T-helper 2 cell (primary cell): ENCODE measurements at regions not wholly inside any gene's neighbourhood (a gene's known extent, or its start where the extent isn't known, plus 50 kb on each side); places are given as distances from the start of the nearest gene placed in this dataset.

Source experiments
- DNase-seq, 5 experiments: peaks; one replicate each; pipeline versions ENCODE4 v3.0.0 to v3.0.0-alpha.2; 2012 to 2022

- DNase-seq = no peak
These were observed 191.0 kb upstream of the C1orf174 start for GRCh38 chr1:4090976-4091660.

- DNase-seq = no peak
These were observed 191.9 kb upstream of the C1orf174 start for GRCh38 chr1:4091996-4092395.

DNA sequence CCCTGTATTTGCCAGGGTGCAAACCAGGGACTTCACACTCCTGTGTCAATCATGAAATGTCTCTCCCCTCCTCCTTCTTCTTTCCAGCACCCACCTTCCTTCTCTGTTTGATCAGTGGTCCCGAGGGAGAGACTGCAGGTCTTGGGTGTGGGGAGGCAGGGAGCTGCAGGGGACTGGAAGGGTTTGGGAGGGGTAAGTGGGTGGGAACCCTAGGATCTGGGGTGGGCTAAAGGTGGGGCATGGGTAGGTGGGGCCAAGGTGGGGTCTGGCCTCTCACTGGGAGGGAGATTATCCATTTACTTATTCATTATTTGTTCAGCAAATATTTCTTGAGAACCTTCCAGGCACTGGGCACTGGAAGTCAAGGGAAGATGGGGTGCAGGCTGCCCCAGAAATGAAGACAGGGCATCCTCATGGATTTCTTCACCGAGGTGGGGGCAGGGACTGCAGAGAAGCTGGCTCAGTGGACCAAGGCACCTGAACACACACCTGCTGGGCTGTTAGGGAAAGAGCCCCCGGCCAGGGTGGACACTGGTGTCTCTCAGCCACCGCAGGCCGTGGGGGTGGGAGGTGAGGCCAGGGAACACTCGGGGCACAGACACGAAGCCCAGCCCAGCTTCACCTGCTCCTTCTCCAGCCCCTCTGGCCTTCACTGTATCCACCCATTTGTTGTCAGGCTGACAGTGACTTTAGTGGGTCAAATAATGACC, 193.9 kb upstream of the C1orf174 start:
- no peak for DNase-seq

DNA sequence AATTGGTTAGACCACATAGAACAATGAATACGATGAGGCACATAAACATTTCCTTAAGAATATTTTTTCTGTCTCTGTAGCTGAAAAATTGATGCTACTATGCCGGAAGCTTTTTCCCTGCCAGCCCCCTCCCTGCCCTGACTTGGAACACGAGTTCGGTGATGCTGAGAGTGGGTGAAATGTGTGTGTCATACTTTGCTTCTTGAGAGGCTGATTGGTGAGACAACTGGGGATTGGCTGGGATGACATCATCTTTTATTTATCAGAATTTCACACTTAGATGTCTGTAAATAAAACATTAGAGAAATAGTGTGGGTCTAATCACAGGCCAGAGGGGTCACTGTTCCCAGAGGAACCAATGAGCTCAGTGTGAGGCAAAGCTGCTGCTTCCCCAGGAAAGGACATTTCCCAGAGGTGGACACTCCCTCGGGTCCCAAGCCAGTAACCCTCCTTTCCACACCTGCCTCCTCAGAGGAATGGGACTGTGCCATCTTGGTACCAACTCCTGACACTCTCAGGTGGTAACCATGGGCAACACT, 195.4 kb upstream of the C1orf174 start:
- no peak for DNase-seq

DNA sequence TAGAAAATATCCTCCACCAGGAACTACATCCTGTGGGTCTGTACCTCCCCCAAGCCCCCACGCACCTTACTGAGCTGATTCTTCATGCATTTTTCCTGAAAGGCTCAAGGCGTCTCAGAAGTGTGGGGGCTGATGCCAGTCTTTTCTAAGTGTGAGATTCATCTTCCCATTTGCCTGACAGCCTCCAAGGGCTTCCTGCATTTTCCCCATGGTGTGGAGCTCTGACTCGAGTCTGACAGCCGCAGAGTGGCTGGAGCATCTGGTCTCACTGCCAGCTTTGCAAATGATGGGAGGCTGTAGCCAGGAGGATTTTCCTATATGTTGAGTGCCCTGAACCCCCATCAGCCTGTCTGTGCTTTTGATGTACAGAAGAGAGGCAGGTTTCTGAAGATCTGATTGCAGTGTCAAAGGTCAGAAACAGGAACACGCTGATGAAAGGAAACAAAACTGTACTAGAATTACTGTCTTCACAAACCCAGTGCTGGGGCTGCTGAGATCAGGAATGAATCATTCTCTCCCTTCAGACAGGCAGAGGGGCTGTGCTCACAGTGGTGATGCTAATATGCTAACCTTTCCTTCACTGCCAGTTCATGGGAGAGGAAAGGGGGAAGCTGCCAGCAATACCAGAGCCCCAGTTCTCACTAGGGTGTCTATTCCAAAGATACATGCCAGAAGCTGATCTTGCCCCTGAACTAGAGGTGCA, 201.5 kb upstream of the C1orf174 start:
- no peak for DNase-seq

GRCh38 chr1:4105300-4105880, 205.3 kb upstream of the C1orf174 start:
- no peak for DNase-seq

- no peak for DNase-seq
These were observed 206.7 kb upstream of the C1orf174 start for GRCh38 chr1:4106731-4107130.

DNA sequence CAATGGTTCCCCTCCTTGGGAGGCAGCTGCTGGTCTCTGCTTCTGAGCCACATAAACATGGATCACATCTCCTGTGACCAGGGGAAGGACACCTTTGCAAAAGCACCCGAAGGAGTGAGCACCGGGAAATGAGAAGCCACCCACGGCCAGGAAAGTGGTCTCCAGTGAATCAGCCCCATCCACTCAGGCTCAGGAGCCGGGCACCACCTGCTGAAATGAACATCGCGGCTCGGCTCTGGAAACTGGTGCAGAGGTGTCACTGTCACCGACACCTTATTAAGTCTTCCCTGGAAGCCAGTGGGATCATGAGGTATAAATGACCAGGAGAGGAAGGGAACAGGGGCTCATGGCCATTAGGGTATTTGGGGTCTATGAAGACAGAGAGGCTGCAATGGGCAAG, 207.2 kb upstream of the C1orf174 start:
- no peak for DNase-seq

GRCh38 chr1:4108331-4108730, 208.3 kb upstream of the C1orf174 start:
- DNase-seq = no peak

DNA sequence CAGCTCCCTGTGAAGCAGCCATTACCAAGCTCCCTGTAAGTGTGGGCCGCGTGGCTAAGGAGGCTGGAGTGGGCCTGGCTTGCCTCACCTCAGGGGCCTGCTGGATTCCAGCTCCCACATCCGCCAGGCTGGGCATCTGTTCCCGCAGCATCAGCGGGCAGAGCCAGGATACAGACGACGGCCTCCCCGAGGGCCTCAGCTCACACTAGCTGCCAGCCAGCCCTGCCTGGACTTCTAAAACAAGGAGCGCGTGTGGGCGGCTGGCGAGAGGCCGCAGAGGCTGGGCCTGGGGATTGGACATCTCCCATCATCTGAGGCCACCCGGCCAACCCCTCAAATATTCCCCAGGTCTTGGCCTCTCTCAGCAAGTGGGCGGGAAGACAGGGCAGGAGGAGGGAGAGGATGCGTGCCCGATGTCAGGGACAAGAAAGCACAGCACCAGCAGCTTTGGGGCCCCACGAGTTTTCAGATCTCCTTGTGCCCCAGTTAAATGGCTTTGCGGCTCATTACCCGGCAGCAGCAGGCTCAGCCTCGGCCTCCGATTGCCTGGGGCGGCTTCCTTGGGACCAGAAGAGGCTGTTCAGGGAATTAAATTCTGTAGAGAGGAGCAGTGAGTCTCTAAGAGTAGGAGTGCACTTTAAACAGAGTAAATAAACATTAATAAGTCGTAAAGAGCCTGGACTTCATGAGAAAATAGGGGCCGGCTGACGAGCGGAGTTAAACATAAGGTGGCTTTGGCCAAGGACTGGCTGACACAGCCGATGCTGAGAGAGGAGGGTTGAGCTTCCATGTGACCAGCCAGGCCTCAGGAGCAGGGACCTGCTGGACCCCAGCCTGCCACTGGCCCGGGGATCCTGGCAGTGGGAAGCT, 208.9 kb upstream of the C1orf174 start:
- no peak for DNase-seq

GRCh38 chr1:4109628-4109940, 209.5 kb upstream of the C1orf174 start:
- DNase-seq = no peak

DNA sequence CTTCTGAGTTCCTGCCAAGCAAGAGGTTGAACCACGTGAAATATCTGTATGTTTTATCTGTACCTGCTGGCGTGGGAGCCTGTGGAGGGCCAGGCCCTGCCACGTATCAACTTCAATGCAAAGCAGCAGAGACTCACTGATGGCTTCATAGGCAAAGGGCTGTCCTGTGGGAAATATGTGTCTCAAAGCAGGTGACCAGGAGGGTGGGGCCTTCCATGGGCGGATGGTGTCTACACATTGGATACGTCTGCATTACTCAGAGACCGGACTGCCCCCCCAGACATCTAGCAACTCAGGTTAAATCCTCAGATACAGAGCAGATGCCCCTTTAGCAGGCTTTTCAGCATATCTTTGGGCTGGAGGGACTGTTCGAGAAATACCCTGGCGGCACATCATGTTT, 210.8 kb upstream of the C1orf174 start:
- DNase-seq = no peak

DNA sequence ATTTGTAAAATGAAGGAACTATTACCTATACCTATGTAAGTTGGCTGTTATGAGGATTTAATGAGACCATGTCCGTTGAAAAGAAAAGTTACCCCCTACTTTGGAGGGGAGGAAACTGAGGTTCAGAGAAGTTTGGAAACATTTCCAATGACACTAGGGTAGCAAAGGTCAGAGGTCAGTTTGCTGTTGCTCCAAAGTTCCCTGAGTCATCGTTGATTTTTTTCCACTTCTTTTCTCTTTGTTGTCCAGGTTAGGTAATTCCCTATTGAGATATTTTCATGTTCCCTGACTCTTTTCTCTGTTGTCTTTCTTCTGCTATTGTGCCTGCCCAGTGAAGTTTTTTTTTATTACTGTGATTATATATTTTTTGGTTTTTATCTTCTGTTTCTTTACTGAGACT, 213.8 kb upstream of the C1orf174 start:
- DNase-seq = no peak

DNA sequence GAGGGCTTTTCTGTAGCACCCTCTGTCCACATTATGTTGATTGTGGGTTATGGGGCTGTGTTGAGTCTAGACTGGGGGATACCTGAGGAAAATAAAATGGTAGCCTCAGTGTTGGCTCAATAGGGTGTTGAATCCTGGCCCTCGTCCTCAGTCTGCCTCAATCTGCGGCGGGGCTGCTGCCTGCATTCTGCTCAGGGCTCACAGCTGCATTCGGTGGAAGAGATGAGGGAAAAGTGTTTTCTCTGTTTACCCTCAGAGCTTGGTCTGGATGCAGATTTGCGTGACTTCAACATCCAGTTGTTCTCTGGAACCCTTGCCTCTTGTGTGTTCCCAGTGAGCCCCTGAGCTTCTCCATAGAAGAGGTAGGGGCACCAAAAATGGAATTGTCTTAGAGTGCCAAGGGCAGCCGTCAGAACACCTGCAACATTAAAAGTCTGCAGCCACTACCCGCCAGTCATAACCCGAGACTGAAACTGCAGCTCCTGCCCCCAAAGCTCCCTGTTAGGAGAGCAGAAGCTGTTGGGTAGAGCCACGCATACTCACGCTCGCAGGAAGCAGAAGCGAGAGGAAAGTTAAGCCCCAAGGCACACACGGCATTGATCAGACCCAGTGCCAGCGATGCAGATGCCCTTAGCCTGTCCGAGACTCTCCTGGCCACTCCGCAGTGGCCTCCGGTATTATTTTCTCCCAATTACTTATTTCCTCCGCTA, 215.3 kb upstream of the C1orf174 start:
- no peak for DNase-seq

DNA sequence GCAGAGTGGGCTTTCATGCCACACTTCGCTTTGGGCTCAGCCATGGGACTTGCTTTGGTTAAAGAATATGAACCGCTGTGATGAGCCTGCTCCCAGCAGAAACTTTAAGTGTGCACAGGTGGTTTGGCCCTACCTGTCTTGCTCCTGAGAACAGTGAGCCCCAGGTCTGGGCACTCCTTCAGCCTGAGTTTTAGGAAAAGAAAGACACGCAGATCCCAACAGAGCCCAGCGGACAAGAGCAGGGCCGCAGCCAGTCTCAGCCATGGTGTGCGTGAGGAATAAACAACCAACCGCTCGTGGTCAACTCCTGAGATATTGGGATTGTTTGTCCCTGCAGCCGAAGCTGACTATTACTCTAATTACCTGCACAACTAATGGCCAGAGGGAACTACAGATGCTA, 217.1 kb upstream of the C1orf174 start:
- DNase-seq = no peak

GRCh38 chr1:4118746-4119515, 218.9 kb upstream of the C1orf174 start:
- DNase-seq = no peak

- DNase-seq = no peak
These were observed 219.6 kb upstream of the C1orf174 start for GRCh38 chr1:4119516-4120220.

GRCh38 chr1:4120557-4121292, 220.7 kb upstream of the C1orf174 start:
- DNase-seq = no peak

GRCh38 chr1:4121293-4121684, 221.2 kb upstream of the C1orf174 start:
- DNase-seq = no peak
